ENCODE measurements at regions not wholly inside any gene's neighbourhood (a gene's known extent, or its start where the extent isn't known, plus 50 kb on each side); places are given as distances from the start of the nearest gene placed in this dataset.

DNA sequence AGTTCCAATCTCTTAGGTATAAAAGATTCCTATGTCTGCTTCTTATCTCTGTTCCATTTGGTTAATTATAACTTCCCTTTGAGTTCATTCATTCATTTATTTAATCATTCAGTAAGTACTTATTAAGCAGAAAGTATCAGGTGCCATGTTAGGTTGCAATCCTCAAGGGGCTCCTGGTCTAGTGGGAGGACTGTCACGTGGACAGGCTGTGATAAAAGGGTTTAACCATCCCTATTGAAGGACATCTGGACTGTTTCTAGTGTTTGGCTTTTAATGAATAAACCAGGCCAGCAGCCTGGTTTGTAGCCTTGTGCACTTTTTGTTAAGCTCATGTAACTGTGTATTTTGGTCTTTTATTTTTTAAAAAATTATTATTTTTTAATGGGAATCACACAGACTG, 162.1 kb upstream of the OGFRL1 start:
- Histone ChIP-seq H3K79me1 (ENCODE audit: low read depth, low read length) (no peaks in the 10 kb centered on the region), H3K4me3 (ENCODE audit: extremely low read depth in 1 of 4, insufficient read depth in 2 of 4, low read depth in 3 of 4, low read length in 4 of 4) (no peak overlapping the region), H3K36me3 (ENCODE audit: control insufficient read depth in 2 of 4, insufficient read depth in 4 of 4, low read length in 3 of 4) (no peaks in the 10 kb centered on the region), H2AFZ (ENCODE audit: low read length) (no peak overlapping the region), H3K4me2 (ENCODE audit: insufficient read depth in 1 of 2, low read depth in 2 of 2, low read length in 2 of 2) (no peak overlapping the region; a peak in 1 of 4 replicates), H2AK5ac (ENCODE audit: low read depth, low read length) (no peak overlapping the region), H2BK5ac (ENCODE audit: low read depth, low read length) (no peak overlapping the region), H3K9me3 (ENCODE audit: insufficient read depth in 2 of 2, low read depth in 1 of 2, low read length in 1 of 2) (no peaks in the 10 kb centered on the region), H2BK20ac (ENCODE audit: low read length) (no peak overlapping the region), H3K4ac (replicated peaks; ENCODE audit: insufficient read length, low read depth, low read length) (no peak overlapping the region), H3K9ac (replicated peaks in 1 of 4; ENCODE audit: extremely low read depth in 1 of 4, low read depth in 3 of 4, low read length in 3 of 4) (no peak overlapping the region), H2BK12ac (ENCODE audit: low read depth, low read length) (no peak overlapping the region), H2BK15ac (ENCODE audit: low read length) (no peak overlapping the region), H3K27me3 (replicated peaks in 1 of 4; ENCODE audit: control insufficient read depth in 3 of 4, extremely low read depth in 1 of 4, insufficient read depth in 3 of 4, low read length in 3 of 4) (no peaks in the 10 kb centered on the region), H3K23ac (ENCODE audit: insufficient read length) (no peak overlapping the region), H4K5ac (ENCODE audit: insufficient read length, low read depth, low read length) (no peak overlapping the region), H3K27ac (ENCODE audit: low read depth, low read length) (no peak overlapping the region), H3K79me2 (ENCODE audit: control insufficient read depth in 1 of 2, insufficient read depth in 2 of 2, low read length in 2 of 2) (no peaks in the 10 kb centered on the region), H3K4me1 (replicated peaks in 1 of 4; ENCODE audit: control insufficient read depth in 3 of 4, insufficient read depth in 4 of 4, low read length in 3 of 4) (peaks cover 3 to 6% (median 5%) of the 10 kb centered on the region in 4 experiments; a peak in 4 of 7 replicates), H2BK120ac (replicated peaks; ENCODE audit: low read depth, low read length) (no peak overlapping the region), H3K23me2 (ENCODE audit: low read depth, low read length) (no peaks in the 10 kb centered on the region; the same call in 1 of the 2 replicates), H4K20me1 (replicated peaks in 1 of 2; ENCODE audit: control insufficient read depth in 1 of 2, insufficient read depth in 2 of 2, low read length in 2 of 2) (no peaks in the 10 kb centered on the region), H3K56ac (replicated peaks; ENCODE audit: insufficient read length, low read depth, low read length) (no peak overlapping the region), H3K14ac (ENCODE audit: insufficient read length) (no peak overlapping the region), H4K91ac (replicated peaks; ENCODE audit: insufficient read length, low read length) (no peak overlapping the region), H4K8ac (ENCODE audit: extremely low read depth, insufficient read depth, low read length) (no peak overlapping the region), H3K18ac (ENCODE audit: extremely low read depth, low read length) (no peak overlapping the region)
- DNase-seq (ENCODE audit: low read depth in 1 of 2, low spot score in 2 of 2) (no peak), FAIRE-seq (no peak)
- ChIA-PET POLR2A (ENCODE audit: partially characterized antibody) (no interaction called here), CTCF (ENCODE audit: partially characterized antibody) (no interaction called here)
- 91% methylated on average over 1 of the region's 1 CpG; no CpG with 5 or more reads in 1 of the 2 experiments for WGBS, 2 experiments (ENCODE audit: extremely low coverage in 1 of 2, insufficient coverage in 1 of 2, insufficient read length in 1 of 2, insufficient replicate concordance in 2 of 2, low coverage in 1 of 2, low lambda C conversion rate in 2 of 2, missing lambda C conversion rate in 1 of 2)
- TF ChIP-seq, protein P1, sequence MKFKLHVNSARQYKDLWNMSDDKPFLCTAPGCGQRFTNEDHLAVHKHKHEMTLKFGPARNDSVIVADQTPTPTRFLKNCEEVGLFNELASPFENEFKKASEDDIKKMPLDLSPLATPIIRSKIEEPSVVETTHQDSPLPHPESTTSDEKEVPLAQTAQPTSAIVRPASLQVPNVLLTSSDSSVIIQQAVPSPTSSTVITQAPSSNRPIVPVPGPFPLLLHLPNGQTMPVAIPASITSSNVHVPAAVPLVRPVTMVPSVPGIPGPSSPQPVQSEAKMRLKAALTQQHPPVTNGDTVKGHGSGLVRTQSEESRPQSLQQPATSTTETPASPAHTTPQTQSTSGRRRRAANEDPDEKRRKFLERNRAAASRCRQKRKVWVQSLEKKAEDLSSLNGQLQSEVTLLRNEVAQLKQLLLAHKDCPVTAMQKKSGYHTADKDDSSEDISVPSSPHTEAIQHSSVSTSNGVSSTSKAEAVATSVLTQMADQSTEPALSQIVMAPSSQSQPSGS (IDR thresholded peaks at IDR 0.05; ENCODE audit: low read length) = no peak
- TF ChIP-seq CHD1 (IDR thresholded peaks at IDR 0.05; ENCODE audit: low read depth, low read length) = no peak
- TF ChIP-seq TBP (IDR thresholded peaks at IDR 0.05; ENCODE audit: low read depth, low read length) = no peak
- TF ChIP-seq RAD21 (IDR thresholded peaks at IDR 0.05 in 1 of 2, conservative IDR thresholded peaks at IDR 0.05 in 1 of 2; ENCODE audit: low read depth in 2 of 2, low read length in 2 of 2) = no peak
- no peak for TF ChIP-seq POLR2A (IDR thresholded peaks at IDR 0.05; ENCODE audit: control extremely low read depth in 1 of 2, low read depth in 2 of 2, low read length in 2 of 2)
- TF ChIP-seq, protein P2, sequence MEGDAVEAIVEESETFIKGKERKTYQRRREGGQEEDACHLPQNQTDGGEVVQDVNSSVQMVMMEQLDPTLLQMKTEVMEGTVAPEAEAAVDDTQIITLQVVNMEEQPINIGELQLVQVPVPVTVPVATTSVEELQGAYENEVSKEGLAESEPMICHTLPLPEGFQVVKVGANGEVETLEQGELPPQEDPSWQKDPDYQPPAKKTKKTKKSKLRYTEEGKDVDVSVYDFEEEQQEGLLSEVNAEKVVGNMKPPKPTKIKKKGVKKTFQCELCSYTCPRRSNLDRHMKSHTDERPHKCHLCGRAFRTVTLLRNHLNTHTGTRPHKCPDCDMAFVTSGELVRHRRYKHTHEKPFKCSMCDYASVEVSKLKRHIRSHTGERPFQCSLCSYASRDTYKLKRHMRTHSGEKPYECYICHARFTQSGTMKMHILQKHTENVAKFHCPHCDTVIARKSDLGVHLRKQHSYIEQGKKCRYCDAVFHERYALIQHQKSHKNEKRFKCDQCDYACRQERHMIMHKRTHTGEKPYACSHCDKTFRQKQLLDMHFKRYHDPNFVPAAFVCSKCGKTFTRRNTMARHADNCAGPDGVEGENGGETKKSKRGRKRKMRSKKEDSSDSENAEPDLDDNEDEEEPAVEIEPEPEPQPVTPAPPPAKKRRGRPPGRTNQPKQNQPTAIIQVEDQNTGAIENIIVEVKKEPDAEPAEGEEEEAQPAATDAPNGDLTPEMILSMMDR (IDR thresholded peaks at IDR 0.05; ENCODE audit: control extremely low read depth in 1 of 3, insufficient read depth in 1 of 3, low read depth in 1 of 3, low read length in 3 of 3) = no peak
- TF ChIP-seq EGR1 (IDR thresholded peaks at IDR 0.05; ENCODE audit: borderline replicate concordance, low read depth, low read length) = no peak
- TF ChIP-seq HDAC6 (IDR thresholded peaks at IDR 0.05; ENCODE audit: low read depth, low read length) = no peak
- no peak for TF ChIP-seq NANOG (IDR thresholded peaks at IDR 0.05; ENCODE audit: insufficient read depth, low read depth, low read length, poor library complexity, severe bottlenecking)
- no peak for TF ChIP-seq RFX5 (IDR thresholded peaks at IDR 0.05; ENCODE audit: borderline replicate concordance, low read depth, low read length)
- TF ChIP-seq CREB1 (IDR thresholded peaks at IDR 0.05) = no peak
